Caco-2 (cell line): ENCODE measurements at regions not wholly inside any gene's neighbourhood (a gene's known extent, or its start where the extent isn't known, plus 50 kb on each side); places are given as distances from the start of the nearest gene placed in this dataset.

Source experiments
- BruUV-seq: library from RNA; stranded (reverse); fragments of 400-500 nt; replicated peaks from 2 replicates; lab custom pipeline; 2021; lab: Mats Ljungman, UMichigan
- CTCF ChIA-PET: fragments of 300-600 bp; sonication (Branson Sonifier 250); formaldehyde crosslinking; loops from one replicate; lab custom pipeline; 2022; ENCODE audit warnings: antibody characterized with exemption; lab: Charles Lee
- POLR2A ChIA-PET: fragments of 300-600 bp; sonication (Branson Sonifier 250); formaldehyde crosslinking; loops from one replicate; lab custom pipeline; 2022; ENCODE audit warnings: antibody characterized with exemption; lab: Charles Lee
- DNase-seq, 2 experiments: peaks; one replicate each; pipeline versions ENCODE4 v3.0.0 to v3.0.0-alpha.2; 2020 to 2022
- H3K27me3 ChIP-seq: replicated peaks from 2 replicates; pipeline ENCODE4 v1.6.0; 2011; ENCODE audit warnings: low read length; ENCODE audit not compliant: control insufficient read depth, insufficient read depth
- H3K36me3 ChIP-seq: 2 replicates; pipeline ENCODE4 v1.5.1; 2011; ENCODE audit warnings: low read length; ENCODE audit not compliant: control insufficient read depth, insufficient read depth
- H3K4me1 ChIP-seq: fragments of 250-450 bp; sonication (Bioruptor Pico); 2 replicates; pipeline ENCODE4 v1.5.1; 2020; ENCODE audit warnings: mild to moderate bottlenecking
- H3K4me3 ChIP-seq: 2 replicates; pipeline ENCODE4 v1.5.1; 2011; ENCODE audit warnings: low read depth, mild to moderate bottlenecking, control low read depth, low read length
- H3K9me3 ChIP-seq: fragments of 250-450 bp; sonication (Bioruptor Pico); 2 replicates; pipeline ENCODE4 v1.5.1; 2020; ENCODE audit warnings: mild to moderate bottlenecking, moderate library complexity
- H3K27ac Mint-ChIP-seq: one replicate; pipeline ENCODE4 v1.8.0; 2022; ENCODE audit warnings: mixed read lengths; ENCODE audit not compliant: unreplicated experiment
- H3K27me3 Mint-ChIP-seq: one replicate; pipeline ENCODE4 v1.8.0; 2022; ENCODE audit warnings: mixed read lengths; ENCODE audit not compliant: insufficient read depth, unreplicated experiment
- H3K36me3 Mint-ChIP-seq: one replicate; pipeline ENCODE4 v1.8.0; 2022; ENCODE audit warnings: mild to moderate bottlenecking, mixed read lengths; ENCODE audit not compliant: insufficient read depth, unreplicated experiment
- H3K4me1 Mint-ChIP-seq: one replicate; pipeline ENCODE4 v1.8.0; 2022; ENCODE audit warnings: low read depth, mixed read lengths; ENCODE audit not compliant: unreplicated experiment
- H3K4me3 Mint-ChIP-seq: one replicate; pipeline ENCODE4 v1.8.0; 2022; ENCODE audit warnings: mild to moderate bottlenecking, moderate library complexity, mixed read lengths; ENCODE audit not compliant: unreplicated experiment
- H3K9me3 Mint-ChIP-seq: one replicate; pipeline ENCODE4 v1.8.0; 2022; ENCODE audit warnings: mixed read lengths; ENCODE audit not compliant: unreplicated experiment
- intact Hi-C: fragments of 100-400 bp; cut with micrococcal nuclease; formaldehyde crosslinking; loops from one replicate; pipeline ENCODE4 v1.10.0; 2022; ENCODE audit not compliant: unreplicated experiment
- TF ChIP-seq, protein P1 (sequence below), 2 experiments: fragments of 200-600 bp in 1 of 2; IDR thresholded peaks; 1 replicate in 1 of 2; 2 replicates in 1 of 2; pipeline versions ENCODE4 v1.5.1 to v1.8.0; 2011 to 2022; ENCODE audit warnings: antibody characterized with exemption in 1 of 2, control low read depth in 1 of 2, inconsistent platforms in 1 of 2, low read depth in 1 of 2, low read length in 1 of 2, mild to moderate bottlenecking in 1 of 2, moderate library complexity in 1 of 2; ENCODE audit not compliant: insufficient read depth in 1 of 2, severe bottlenecking in 1 of 2, unreplicated experiment in 1 of 2

DNA sequence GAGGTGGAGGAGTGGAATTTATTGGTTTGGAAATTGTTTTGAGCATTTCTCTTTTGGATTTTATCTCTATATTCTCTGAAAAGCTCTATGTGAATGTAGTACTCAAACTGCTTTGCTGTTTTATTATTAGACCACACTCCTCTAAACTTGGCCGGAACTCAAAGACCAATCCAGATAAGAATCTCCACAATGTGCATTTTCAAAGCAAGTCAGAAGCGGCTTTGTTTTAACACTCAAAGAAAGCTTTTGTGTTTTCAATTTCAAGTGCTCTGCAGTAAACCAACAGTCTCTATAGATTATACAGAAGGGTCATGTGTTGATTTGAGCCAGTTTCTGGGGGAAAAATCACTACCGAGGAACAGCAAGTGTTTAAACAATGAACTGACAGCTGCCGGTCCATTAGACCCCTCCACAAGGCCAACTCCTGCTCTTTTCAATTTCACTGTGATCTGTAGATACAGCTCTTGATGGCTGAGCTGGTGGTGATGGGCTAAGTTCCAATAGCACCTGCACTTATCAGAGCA, 79.4 kb downstream of the FTHL17 start:
- intact Hi-C loops, result no loop called here
- BruUV-seq, result no TSS peak
- Mint-ChIP-seq H3K27ac (no peak overlapping the region), H3K36me3 (no peaks in the 10 kb centered on the region), H3K27me3 (no peaks in the 10 kb centered on the region), H3K4me3 (no peak overlapping the region), H3K4me1 (no peaks in the 10 kb centered on the region), H3K9me3 (no peaks in the 10 kb centered on the region)
- POLR2A ChIA-PET, result no interaction called here
- H3K4me1 ChIP-seq, result no peaks in the 10 kb centered on the region
- H3K4me3 ChIP-seq, result no peak overlapping the region
- H3K27me3 ChIP-seq, result no peaks in the 10 kb centered on the region
- no peaks in the 10 kb centered on the region for H3K36me3 ChIP-seq
- CTCF ChIA-PET, result no interaction called here
- TF ChIP-seq, protein P1, sequence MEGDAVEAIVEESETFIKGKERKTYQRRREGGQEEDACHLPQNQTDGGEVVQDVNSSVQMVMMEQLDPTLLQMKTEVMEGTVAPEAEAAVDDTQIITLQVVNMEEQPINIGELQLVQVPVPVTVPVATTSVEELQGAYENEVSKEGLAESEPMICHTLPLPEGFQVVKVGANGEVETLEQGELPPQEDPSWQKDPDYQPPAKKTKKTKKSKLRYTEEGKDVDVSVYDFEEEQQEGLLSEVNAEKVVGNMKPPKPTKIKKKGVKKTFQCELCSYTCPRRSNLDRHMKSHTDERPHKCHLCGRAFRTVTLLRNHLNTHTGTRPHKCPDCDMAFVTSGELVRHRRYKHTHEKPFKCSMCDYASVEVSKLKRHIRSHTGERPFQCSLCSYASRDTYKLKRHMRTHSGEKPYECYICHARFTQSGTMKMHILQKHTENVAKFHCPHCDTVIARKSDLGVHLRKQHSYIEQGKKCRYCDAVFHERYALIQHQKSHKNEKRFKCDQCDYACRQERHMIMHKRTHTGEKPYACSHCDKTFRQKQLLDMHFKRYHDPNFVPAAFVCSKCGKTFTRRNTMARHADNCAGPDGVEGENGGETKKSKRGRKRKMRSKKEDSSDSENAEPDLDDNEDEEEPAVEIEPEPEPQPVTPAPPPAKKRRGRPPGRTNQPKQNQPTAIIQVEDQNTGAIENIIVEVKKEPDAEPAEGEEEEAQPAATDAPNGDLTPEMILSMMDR (IDR thresholded peaks at IDR 0.05; ENCODE audit: insufficient read depth in 1 of 2, low read depth in 1 of 2, low read length in 1 of 2, severe bottlenecking in 1 of 2, unreplicated experiment in 1 of 2), result no peak
- H3K9me3 ChIP-seq, result no peaks in the 10 kb centered on the region
- DNase-seq, result no peak

- H3K27me3 Mint-ChIP-seq, result no peaks in the 10 kb centered on the region
- Histone ChIP-seq H3K27me3 (no peaks in the 10 kb centered on the region), H3K4me1 (no peaks in the 10 kb centered on the region), H3K9me3 (no peaks in the 10 kb centered on the region), H3K4me3 (no peak overlapping the region), H3K36me3 (no peaks in the 10 kb centered on the region)
- H3K36me3 Mint-ChIP-seq, result no peaks in the 10 kb centered on the region
- intact Hi-C loops, result no loop called here
- peaks cover 7% of the 10 kb centered on the region for H3K4me1 Mint-ChIP-seq
- TF ChIP-seq, protein P1 (IDR thresholded peaks at IDR 0.05; ENCODE audit: insufficient read depth in 1 of 2, low read depth in 1 of 2, low read length in 1 of 2, severe bottlenecking in 1 of 2, unreplicated experiment in 1 of 2), result no peak
- DNase-seq, result no peak
- no peaks in the 10 kb centered on the region for H3K9me3 Mint-ChIP-seq
- H3K4me3 Mint-ChIP-seq, result no peak overlapping the region
- POLR2A ChIA-PET, result no interaction called here
- CTCF ChIA-PET, result no interaction called here
- H3K27ac Mint-ChIP-seq, result no peak overlapping the region
- BruUV-seq, result no TSS peak
Observed at GRCh38 chrX:30990361-30990760, 81.5 kb downstream of the FTHL17 start.

DNA sequence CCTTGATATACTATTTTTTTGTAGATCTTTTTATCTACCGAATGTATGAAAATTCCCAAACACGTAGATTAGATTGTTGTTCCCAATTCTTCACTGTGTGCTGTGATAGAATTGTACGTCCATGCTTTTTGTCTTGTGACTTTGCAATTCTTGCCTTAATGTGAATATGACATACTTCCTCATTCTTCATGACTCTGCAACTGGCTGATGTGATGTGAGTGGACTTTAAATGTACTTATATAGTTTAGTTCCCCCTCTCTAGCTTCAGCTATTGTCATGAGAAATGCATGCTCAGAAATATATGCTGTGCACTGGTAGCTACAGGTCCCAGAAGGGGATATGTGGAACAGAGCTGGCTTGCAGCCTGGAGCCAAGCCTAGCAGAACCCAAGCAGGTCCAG, 89.4 kb downstream of the FTHL17 start:
- Mint-ChIP-seq H3K4me1 (peaks cover 7% of the 10 kb centered on the region), H3K27me3 (no peaks in the 10 kb centered on the region), H3K4me3 (no peak overlapping the region), H3K27ac (no peak overlapping the region), H3K9me3 (no peaks in the 10 kb centered on the region), H3K36me3 (no peaks in the 10 kb centered on the region)
- TF ChIP-seq, protein P1 (IDR thresholded peaks at IDR 0.05; ENCODE audit: insufficient read depth in 1 of 2, low read depth in 1 of 2, low read length in 1 of 2, severe bottlenecking in 1 of 2, unreplicated experiment in 1 of 2), result no peak
- intact Hi-C loops, result no loop called here
- Histone ChIP-seq H3K27me3 (no peaks in the 10 kb centered on the region), H3K9me3 (no peaks in the 10 kb centered on the region), H3K4me1 (no peaks in the 10 kb centered on the region), H3K36me3 (no peaks in the 10 kb centered on the region), H3K4me3 (no peak overlapping the region)
- ChIA-PET CTCF (no interaction called here), POLR2A (no interaction called here)
- no TSS peak for BruUV-seq
- DNase-seq, result no peak
